ENCODE measurements at regions not wholly inside any gene's neighbourhood (a gene's known extent, or its start where the extent isn't known, plus 50 kb on each side); places are given as distances from the start of the nearest gene placed in this dataset.

GRCh38 chr10:56481521-56482091, 120.5 kb upstream of the ZWINT start:
- no peak for TF ChIP-seq CTCF (optimal IDR thresholded peaks at IDR 0.05 in 1 of 3, IDR thresholded peaks at IDR 0.05 in 1 of 3, conservative IDR thresholded peaks at IDR 0.05 in 1 of 3; ENCODE audit: extremely low read depth in 1 of 3, insufficient read depth in 2 of 3, low read length in 3 of 3)
- no peak for TF ChIP-seq EZH2 (IDR thresholded peaks at IDR 0.05; ENCODE audit: low read length)

Measured in keratinocyte (primary cell).